ENCODE measurements at regions not wholly inside any gene's neighbourhood (a gene's known extent, or its start where the extent isn't known, plus 50 kb on each side); places are given as distances from the start of the nearest gene placed in this dataset.

DNA sequence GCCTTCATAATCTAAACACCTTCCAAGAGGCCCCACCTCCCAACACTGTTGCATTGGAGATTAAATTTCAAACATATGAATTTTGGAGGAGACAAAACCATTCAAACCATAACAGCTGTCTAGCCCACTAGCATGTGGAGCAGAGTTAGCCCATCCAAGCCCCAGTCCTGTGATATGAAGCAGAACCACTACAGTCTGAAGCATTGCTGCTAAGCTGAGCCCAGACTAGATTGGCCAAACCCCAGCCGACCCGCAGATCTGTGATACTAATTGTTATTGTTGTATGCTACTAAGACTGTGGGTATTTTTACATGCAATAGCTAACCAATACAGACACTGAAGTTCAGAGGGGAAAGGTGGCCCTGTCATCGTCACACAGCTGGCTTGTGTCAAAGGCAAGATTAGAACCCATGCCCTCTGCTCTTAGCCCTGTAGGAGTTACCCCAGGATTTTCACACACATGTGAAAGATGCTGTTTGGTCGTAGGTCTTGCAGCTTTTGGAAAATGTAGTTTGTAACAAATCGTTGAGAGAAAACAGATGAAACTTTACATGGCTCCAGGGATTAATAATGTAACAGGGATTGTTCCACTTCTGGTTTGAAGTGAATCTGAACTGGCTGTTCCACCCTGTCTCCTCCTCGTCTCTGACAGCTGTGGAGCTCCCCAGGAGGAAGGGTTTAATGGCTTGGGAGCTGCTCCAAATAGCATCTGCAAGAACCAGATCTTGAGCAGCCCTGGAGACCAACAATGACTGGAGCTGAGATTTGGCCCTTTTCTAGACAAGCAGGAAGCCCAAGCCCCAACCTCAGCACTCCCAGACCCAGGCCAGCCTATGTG lies 517.5 kb downstream of the MID1IP1 start:
- H3K56ac ChIP-seq (ENCODE audit: extremely low read depth, insufficient read depth, low read length), result no peak overlapping the region
- no peaks in the 10 kb centered on the region for H3K79me1 ChIP-seq (ENCODE audit: low read depth in 1 of 2, low read length in 2 of 2)
- H2BK15ac ChIP-seq (ENCODE audit: low read depth, low read length), result no peak overlapping the region
- H3K4me3 ChIP-seq (ENCODE audit: insufficient read depth, low read depth, low read length), result no peak overlapping the region
- no peak overlapping the region for H2AK5ac ChIP-seq (ENCODE audit: low read depth, low read length)
- H3K23ac ChIP-seq (ENCODE audit: low read depth, low read length), result no peak overlapping the region
- ChIA-PET CTCF (no interaction called here), POLR2A (ENCODE audit: unreplicated experiment) (no interaction called here)
- no peaks in the 10 kb centered on the region for H3K9me3 ChIP-seq (ENCODE audit: control insufficient read depth, insufficient read depth, low read length)
- no peaks in the 10 kb centered on the region; the same call in 1 of the 2 replicates for H4K20me1 ChIP-seq (ENCODE audit: insufficient read depth, low read length)
- no peak overlapping the region for H4K5ac ChIP-seq (ENCODE audit: low read depth, low read length)
- H2AFZ ChIP-seq (replicated peaks; ENCODE audit: low read length, poor library complexity), result no peak overlapping the region
- no peaks in the 10 kb centered on the region for H3K9me1 ChIP-seq (ENCODE audit: insufficient read depth, low read length)
- H2BK120ac ChIP-seq (ENCODE audit: low read depth, low read length), result no peak overlapping the region
- H4K91ac ChIP-seq (ENCODE audit: insufficient read depth, low read depth, low read length), result no peak overlapping the region
- H2AK9ac ChIP-seq (replicated peaks; ENCODE audit: low read depth, low read length, poor library complexity), result no peak overlapping the region
- H3K27me3 ChIP-seq (ENCODE audit: control insufficient read depth, insufficient read depth, low read length), result peaks cover 8% of the 10 kb centered on the region
- no TSS peak for BruUV-seq (replicated peaks)
- TF ChIP-seq, protein P1, sequence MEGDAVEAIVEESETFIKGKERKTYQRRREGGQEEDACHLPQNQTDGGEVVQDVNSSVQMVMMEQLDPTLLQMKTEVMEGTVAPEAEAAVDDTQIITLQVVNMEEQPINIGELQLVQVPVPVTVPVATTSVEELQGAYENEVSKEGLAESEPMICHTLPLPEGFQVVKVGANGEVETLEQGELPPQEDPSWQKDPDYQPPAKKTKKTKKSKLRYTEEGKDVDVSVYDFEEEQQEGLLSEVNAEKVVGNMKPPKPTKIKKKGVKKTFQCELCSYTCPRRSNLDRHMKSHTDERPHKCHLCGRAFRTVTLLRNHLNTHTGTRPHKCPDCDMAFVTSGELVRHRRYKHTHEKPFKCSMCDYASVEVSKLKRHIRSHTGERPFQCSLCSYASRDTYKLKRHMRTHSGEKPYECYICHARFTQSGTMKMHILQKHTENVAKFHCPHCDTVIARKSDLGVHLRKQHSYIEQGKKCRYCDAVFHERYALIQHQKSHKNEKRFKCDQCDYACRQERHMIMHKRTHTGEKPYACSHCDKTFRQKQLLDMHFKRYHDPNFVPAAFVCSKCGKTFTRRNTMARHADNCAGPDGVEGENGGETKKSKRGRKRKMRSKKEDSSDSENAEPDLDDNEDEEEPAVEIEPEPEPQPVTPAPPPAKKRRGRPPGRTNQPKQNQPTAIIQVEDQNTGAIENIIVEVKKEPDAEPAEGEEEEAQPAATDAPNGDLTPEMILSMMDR (conservative IDR thresholded peaks at IDR 0.05; ENCODE audit: low read depth, low read length), result no peak
- TF ChIP-seq FOS (IDR thresholded peaks at IDR 0.05; ENCODE audit: low read depth, low read length) (no peak), RCOR1 (IDR thresholded peaks at IDR 0.05; ENCODE audit: insufficient replicate concordance, low read length) (no peak), BHLHE40 (IDR thresholded peaks at IDR 0.05; ENCODE audit: low read depth, low read length) (no peak), MAFK (IDR thresholded peaks at IDR 0.05; ENCODE audit: low read depth, low read length) (no peak), MXI1 (IDR thresholded peaks at IDR 0.05; ENCODE audit: borderline replicate concordance, low read depth, low read length) (no peak), POLR2A (IDR thresholded peaks at IDR 0.05; ENCODE audit: low read depth, low read length) (no peak), CHD1 (IDR thresholded peaks at IDR 0.05; ENCODE audit: low read depth, low read length) (no peak), MAZ (IDR thresholded peaks at IDR 0.05; ENCODE audit: borderline replicate concordance, low read depth, low read length) (no peak), SMC3 (IDR thresholded peaks at IDR 0.05; ENCODE audit: low read depth, low read length) (no peak), RAD21 (IDR thresholded peaks at IDR 0.05; ENCODE audit: low read length) (no peak)
- TF ChIP-seq, protein P2, sequence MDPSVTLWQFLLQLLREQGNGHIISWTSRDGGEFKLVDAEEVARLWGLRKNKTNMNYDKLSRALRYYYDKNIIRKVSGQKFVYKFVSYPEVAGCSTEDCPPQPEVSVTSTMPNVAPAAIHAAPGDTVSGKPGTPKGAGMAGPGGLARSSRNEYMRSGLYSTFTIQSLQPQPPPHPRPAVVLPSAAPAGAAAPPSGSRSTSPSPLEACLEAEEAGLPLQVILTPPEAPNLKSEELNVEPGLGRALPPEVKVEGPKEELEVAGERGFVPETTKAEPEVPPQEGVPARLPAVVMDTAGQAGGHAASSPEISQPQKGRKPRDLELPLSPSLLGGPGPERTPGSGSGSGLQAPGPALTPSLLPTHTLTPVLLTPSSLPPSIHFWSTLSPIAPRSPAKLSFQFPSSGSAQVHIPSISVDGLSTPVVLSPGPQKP (IDR thresholded peaks at IDR 0.05; ENCODE audit: borderline replicate concordance, low read depth, low read length), result no peak
- TF ChIP-seq, protein P3, sequence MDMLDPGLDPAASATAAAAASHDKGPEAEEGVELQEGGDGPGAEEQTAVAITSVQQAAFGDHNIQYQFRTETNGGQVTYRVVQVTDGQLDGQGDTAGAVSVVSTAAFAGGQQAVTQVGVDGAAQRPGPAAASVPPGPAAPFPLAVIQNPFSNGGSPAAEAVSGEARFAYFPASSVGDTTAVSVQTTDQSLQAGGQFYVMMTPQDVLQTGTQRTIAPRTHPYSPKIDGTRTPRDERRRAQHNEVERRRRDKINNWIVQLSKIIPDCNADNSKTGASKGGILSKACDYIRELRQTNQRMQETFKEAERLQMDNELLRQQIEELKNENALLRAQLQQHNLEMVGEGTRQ (IDR thresholded peaks at IDR 0.05; ENCODE audit: low read depth, low read length), result no peak
- H2BK5ac ChIP-seq (ENCODE audit: low read depth, low read length, poor library complexity, severe bottlenecking), result no peak overlapping the region
- no peaks in the 10 kb centered on the region for H3K4me1 ChIP-seq (ENCODE audit: control insufficient read depth, insufficient read depth, low read length)
- dilution Hi-C loops (cut with HindIII; ENCODE audit: low sequenced_read_pairs, unreplicated experiment), result no loop called here
- 17% methylated on average over 1 of the region's 6 CpGs; no CpG with 5 or more reads in 1 of the 2 experiments for WGBS, 2 experiments (ENCODE audit: extremely low coverage in 2 of 2, insufficient read length in 1 of 2)
- H3K9ac ChIP-seq (ENCODE audit: low read depth, low read length), result no peak overlapping the region
- H3K4me2 ChIP-seq (ENCODE audit: low read depth, low read length), result no peak overlapping the region
- H3K18ac ChIP-seq (ENCODE audit: low read depth, low read length), result no peak overlapping the region
- no peak overlapping the region for H3K4ac ChIP-seq (ENCODE audit: low read depth, low read length)
- no peaks in the 10 kb centered on the region for H3K36me3 ChIP-seq (ENCODE audit: control insufficient read depth, insufficient read depth, low read length)
- no peak overlapping the region for H2BK20ac ChIP-seq (ENCODE audit: low read depth, low read length)
- ATAC-seq (ENCODE audit: low read depth), result no peak
- DNase-seq, result no peak
- H4K8ac ChIP-seq (ENCODE audit: low read depth in 2 of 2, low read length in 2 of 2), result no peak overlapping the region
- intact Hi-C loops (cut with micrococcal nuclease), result no loop called here
- no peak overlapping the region for H3K14ac ChIP-seq (replicated peaks; ENCODE audit: low read depth, low read length)
- in situ Hi-C loops (cut with MboI; ENCODE audit: low sequenced_read_pairs), result no loop called here
- H3K27ac ChIP-seq (ENCODE audit: insufficient read depth, low read length), result no peak overlapping the region

All from IMR-90 (cell line).